Mucosa of rectum (tissue), 2 donors: ENCODE measurements at regions not wholly inside any gene's neighbourhood (a gene's known extent, or its start where the extent isn't known, plus 50 kb on each side); places are given as distances from the start of the nearest gene placed in this dataset.

ENCODE experiments used
- H3K27ac ChIP-seq, 2 donors: one replicate each; pipeline ENCODE4 v1.7.0; 2013; ENCODE audit warnings: inconsistent platforms in 2 of 2, low read depth in 2 of 2, low read length in 2 of 2
- H3K27me3 ChIP-seq, 2 donors: one replicate each; pipeline ENCODE4 v1.7.0; 2013; ENCODE audit warnings: low read length in 2 of 2; ENCODE audit not compliant: control insufficient read depth in 2 of 2, insufficient read depth in 2 of 2
- H3K36me3 ChIP-seq, 2 donors: one replicate each; pipeline ENCODE4 v1.7.0; 2013; ENCODE audit warnings: low read length in 2 of 2; ENCODE audit not compliant: control insufficient read depth in 2 of 2, insufficient read depth in 2 of 2
- H3K4me1 ChIP-seq, 2 donors: one replicate each; pipeline ENCODE4 v1.7.0; 2013; ENCODE audit warnings: low read length in 2 of 2, mild to moderate bottlenecking in 1 of 2; ENCODE audit not compliant: control insufficient read depth in 2 of 2, insufficient read depth in 2 of 2
- H3K4me3 ChIP-seq, 2 donors: one replicate each; pipeline ENCODE4 v1.7.0; 2013; ENCODE audit warnings: low read length in 2 of 2
- H3K9ac ChIP-seq, 2 donors: one replicate each; pipeline ENCODE4 v1.7.0; 2013; ENCODE audit warnings: low read length in 2 of 2, low read depth in 1 of 2, mild to moderate bottlenecking in 1 of 2
- H3K9me3 ChIP-seq, 2 donors: one replicate each; pipeline ENCODE4 v1.7.0; 2013; ENCODE audit warnings: low read length in 2 of 2; ENCODE audit not compliant: control insufficient read depth in 2 of 2
- donor health status: healthy.
- donor health status: Normal muscosa, but diverticular disease.

GRCh38 chr4:23614284-23614892 is 275.5 kb downstream of the PPARGC1A start:
- Histone ChIP-seq H3K36me3 (no peaks in the 10 kb centered on the region), H3K4me3 (no peak overlapping the region), H3K27me3 (no peaks in the 10 kb centered on the region), H3K4me1 (no peaks in the 10 kb centered on the region), H3K9ac (no peak overlapping the region), H3K9me3 (no peaks in the 10 kb centered on the region), H3K27ac (no peak overlapping the region)

- H3K9me3 ChIP-seq, result no peaks in the 10 kb centered on the region
- H3K9ac ChIP-seq, result no peak overlapping the region
- no peaks in the 10 kb centered on the region for H3K27me3 ChIP-seq
- no peaks in the 10 kb centered on the region for H3K4me1 ChIP-seq
- H3K36me3 ChIP-seq, result no peaks in the 10 kb centered on the region
- H3K27ac ChIP-seq, result no peak overlapping the region
- H3K4me3 ChIP-seq, result no peak overlapping the region
Observed at GRCh38 chr4:23613782-23614181, 276.1 kb downstream of the PPARGC1A start.

DNA sequence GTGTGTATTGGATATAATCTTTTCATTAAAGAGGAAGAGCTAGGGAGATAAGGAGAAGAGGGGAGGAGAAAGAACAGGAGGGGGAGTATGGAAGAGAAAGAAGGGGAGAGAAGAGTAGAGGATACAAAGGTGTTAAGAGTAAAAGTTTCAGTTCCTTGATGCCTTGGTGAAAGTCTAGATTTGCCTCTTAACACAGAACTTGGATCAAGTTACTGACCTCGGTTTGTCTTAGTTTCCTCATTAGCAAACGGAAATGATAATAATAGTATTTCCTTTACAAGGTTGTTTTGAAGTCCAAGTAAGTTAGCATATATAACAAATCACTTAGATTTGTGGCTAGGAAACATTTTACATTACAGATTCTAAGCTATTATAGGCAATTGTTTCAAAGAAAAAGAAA is 287.1 kb downstream of the PPARGC1A start:
- Histone ChIP-seq H3K4me3 (no peak overlapping the region), H3K27me3 (no peaks in the 10 kb centered on the region), H3K9me3 (no peaks in the 10 kb centered on the region), H3K36me3 (no peaks in the 10 kb centered on the region), H3K9ac (no peak overlapping the region), H3K4me1 (no peaks in the 10 kb centered on the region), H3K27ac (no peak overlapping the region)

DNA sequence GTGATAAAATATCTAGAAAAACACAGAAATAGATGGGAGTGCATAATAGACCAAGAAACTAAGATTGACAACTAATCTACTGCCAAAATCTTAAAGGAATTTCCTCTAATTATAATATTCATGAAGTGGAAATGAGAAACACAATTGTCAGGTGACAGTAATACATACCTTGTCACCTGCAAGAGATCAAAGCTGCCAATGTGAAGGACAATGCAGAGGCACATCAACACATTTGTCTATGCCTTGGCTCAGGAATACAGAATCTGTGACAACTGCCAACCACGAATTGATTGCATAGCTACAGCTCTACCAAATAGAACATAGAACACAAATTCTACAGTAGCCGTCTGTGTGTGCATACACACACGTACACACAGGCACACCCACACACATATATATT is 295.7 kb downstream of the PPARGC1A start:
- Histone ChIP-seq H3K9me3 (no peaks in the 10 kb centered on the region), H3K4me1 (no peaks in the 10 kb centered on the region), H3K27ac (no peak overlapping the region), H3K36me3 (no peaks in the 10 kb centered on the region), H3K9ac (no peak overlapping the region), H3K4me3 (no peak overlapping the region), H3K27me3 (no peaks in the 10 kb centered on the region)

DNA sequence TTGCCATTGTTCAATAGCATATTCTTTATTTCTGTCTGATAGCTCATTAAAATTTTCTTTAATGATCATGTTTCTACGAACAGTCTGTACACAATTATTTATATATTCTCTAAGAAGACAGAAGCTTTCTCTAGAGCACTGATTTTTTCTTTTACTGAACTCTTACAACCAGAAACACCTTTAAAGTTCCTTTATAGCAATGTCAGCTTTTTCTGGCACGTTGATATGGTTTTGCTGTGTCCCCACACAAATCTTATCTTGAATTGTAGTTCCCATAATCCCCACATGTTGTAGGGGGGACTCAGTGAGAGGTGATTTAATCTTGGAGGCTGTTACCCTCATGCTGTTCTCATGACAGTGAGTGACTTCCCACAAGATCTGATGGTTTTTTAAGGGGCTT is 299.4 kb downstream of the PPARGC1A start:
- H3K9me3 ChIP-seq, result no peaks in the 10 kb centered on the region
- H3K4me3 ChIP-seq, result no peak overlapping the region
- H3K27ac ChIP-seq, result no peak overlapping the region
- H3K9ac ChIP-seq, result no peak overlapping the region
- H3K36me3 ChIP-seq, result no peaks in the 10 kb centered on the region
- H3K27me3 ChIP-seq, result no peaks in the 10 kb centered on the region
- H3K4me1 ChIP-seq, result no peaks in the 10 kb centered on the region

- Histone ChIP-seq H3K9ac (no peak overlapping the region), H3K27ac (no peak overlapping the region), H3K4me3 (no peak overlapping the region), H3K36me3 (no peaks in the 10 kb centered on the region), H3K9me3 (no peaks in the 10 kb centered on the region), H3K27me3 (no peaks in the 10 kb centered on the region), H3K4me1 (no peaks in the 10 kb centered on the region)
Observed at GRCh38 chr4:23584024-23584423, 305.8 kb downstream of the PPARGC1A start.

GRCh38 chr4:23582671-23583070 is 307.2 kb downstream of the PPARGC1A start:
- Histone ChIP-seq H3K27me3 (no peaks in the 10 kb centered on the region), H3K4me1 (peaks cover 0 to 1% of the 10 kb centered on the region in 2 donors), H3K36me3 (no peaks in the 10 kb centered on the region), H3K9ac (no peak overlapping the region), H3K4me3 (no peak overlapping the region), H3K9me3 (no peaks in the 10 kb centered on the region), H3K27ac (no peak overlapping the region)

- Histone ChIP-seq H3K4me1 (peaks cover 0 to 5% of the 10 kb centered on the region in 2 donors), H3K9me3 (no peaks in the 10 kb centered on the region), H3K27me3 (no peaks in the 10 kb centered on the region), H3K27ac (no peak overlapping the region), H3K36me3 (no peaks in the 10 kb centered on the region), H3K9ac (no peak overlapping the region), H3K4me3 (no peak overlapping the region)
Observed at GRCh38 chr4:23579166-23579565, 310.7 kb downstream of the PPARGC1A start.

- H3K36me3 ChIP-seq, result no peaks in the 10 kb centered on the region
- H3K27ac ChIP-seq, result no peak overlapping the region
- H3K9me3 ChIP-seq, result peaks cover 0 to 2% of the 10 kb centered on the region in 2 donors
- H3K4me3 ChIP-seq, result peak overlapping the region in 1 of 2 donors; percentile 21
- no peak overlapping the region for H3K9ac ChIP-seq
- H3K4me1 ChIP-seq, result peaks cover 0 to 8% of the 10 kb centered on the region in 2 donors
- no peaks in the 10 kb centered on the region for H3K27me3 ChIP-seq
Observed at GRCh38 chr4:23577398-23577797, 312.4 kb downstream of the PPARGC1A start.

- Histone ChIP-seq H3K4me1 (peaks cover 0 to 4% of the 10 kb centered on the region in 2 donors), H3K9ac (no peak overlapping the region)
Observed at GRCh38 chr4:23572382-23572781, 317.5 kb downstream of the PPARGC1A start.

DNA sequence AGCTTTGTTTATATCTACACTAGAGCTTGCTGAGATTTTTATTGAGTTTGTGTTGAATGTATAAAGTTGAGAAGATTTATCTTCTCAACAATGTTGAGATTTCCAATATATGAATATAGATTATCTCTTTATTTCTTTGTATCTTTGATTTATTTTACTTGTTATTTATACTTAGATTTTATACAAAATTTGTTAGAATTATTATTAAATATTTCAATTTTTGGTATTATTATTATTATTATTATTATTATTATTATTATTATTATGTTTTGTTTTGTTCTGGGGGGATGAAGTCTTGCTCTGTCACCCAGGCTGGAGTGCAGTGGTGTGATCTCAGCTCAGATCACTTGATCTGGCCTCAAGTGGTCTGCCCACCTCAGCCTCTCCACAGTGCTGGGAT is 322.5 kb downstream of the PPARGC1A start:
- Histone ChIP-seq H3K4me3 (no peak overlapping the region), H3K9me3 (no peaks in the 10 kb centered on the region), H3K4me1 (no peaks in the 10 kb centered on the region), H3K9ac (no peak overlapping the region), H3K36me3 (no peaks in the 10 kb centered on the region), H3K27me3 (no peaks in the 10 kb centered on the region), H3K27ac (no peak overlapping the region)

More at GRCh38 chr4:23572382-23572781, 317.5 kb downstream of the PPARGC1A start:
- H3K9me3 ChIP-seq, result peaks cover 0 to 2% of the 10 kb centered on the region in 2 donors
- no peaks in the 10 kb centered on the region for H3K36me3 ChIP-seq
- H3K4me3 ChIP-seq, result no peak overlapping the region
- no peak overlapping the region for H3K27ac ChIP-seq
- H3K27me3 ChIP-seq, result no peaks in the 10 kb centered on the region
